CD4-positive, alpha-beta T cell treated with Interleukin-4 for 4 hours (primary cell): ENCODE measurements at regions not wholly inside any gene's neighbourhood (a gene's known extent, or its start where the extent isn't known, plus 50 kb on each side); places are given as distances from the start of the nearest gene placed in this dataset.
"Not testable (repeated sequence)": the region's sequence is repeated elsewhere in the genome, so short reads cannot be mapped to it uniquely, and the experiment has no call there.

Experiments used
- DNase-seq: peaks from one replicate; pipeline ENCODE4 v3.0.0-alpha.2; 2020

DNA sequence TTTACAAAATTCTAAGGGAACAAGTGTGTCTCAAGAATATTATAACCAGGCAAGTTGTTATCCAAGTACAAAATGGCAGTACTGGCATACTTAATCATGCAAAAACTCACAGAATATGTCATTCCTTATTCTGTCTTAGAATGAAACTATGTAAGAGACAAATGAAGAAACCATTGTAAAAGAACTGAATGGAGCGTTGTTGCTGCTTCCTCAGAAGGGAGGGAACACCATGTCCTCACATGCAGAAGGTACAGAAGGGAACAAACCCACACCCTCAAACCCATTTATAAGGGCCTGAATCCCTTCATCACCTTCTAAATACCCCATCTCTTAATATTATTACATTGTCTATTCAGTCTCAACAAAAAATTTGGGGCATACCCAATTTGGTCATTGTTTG, 960.0 kb downstream of the LTN1 start:
- DNase-seq, result not testable (repeated sequence)

DNA sequence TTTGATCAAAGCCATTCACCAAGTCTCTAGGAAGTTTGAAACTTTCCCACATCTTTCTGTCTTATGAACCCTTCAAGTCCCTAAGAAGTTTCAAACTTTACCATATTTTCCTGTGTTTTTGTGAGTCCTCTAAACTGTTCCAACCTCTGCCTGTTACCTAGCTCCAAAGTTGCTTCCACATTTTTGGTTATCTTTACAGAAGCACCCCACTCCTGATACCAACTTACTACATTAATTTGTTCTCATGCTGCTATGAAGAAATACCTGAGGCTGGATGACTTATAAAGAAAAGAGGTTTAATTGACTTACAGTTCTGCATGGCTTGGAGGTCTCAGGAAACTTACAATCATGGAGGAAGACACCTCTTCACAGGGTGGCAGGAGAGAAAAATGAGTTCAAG, 961.6 kb downstream of the LTN1 start:
- not testable (repeated sequence) for DNase-seq

- DNase-seq, result no peak
Observed at GRCh38 chr21:28025111-28025510, 967.6 kb downstream of the LTN1 start.

GRCh38 chr21:28018741-28019669, 973.7 kb downstream of the LTN1 start:
- no peak for DNase-seq

DNA sequence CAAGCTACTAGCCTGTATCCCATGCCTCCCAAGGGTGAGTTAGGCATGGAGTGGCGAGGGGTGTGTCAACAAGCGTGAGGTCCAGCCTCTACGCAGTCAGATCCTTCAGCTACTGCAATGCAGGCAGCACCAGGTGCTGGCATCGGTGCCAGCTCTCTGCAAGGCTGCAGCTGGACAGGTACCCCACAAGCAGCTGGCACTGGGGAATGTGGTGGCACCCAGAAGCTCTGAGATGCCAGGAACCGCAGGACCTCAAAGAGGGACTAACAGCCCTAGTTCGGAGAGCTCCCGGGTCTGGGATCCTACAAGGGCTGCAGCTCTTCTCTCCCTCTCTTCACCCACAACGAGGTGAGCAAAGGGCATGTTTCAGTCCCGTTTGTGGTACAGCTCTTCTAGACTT, 974.5 kb downstream of the LTN1 start:
- no peak for DNase-seq

DNA sequence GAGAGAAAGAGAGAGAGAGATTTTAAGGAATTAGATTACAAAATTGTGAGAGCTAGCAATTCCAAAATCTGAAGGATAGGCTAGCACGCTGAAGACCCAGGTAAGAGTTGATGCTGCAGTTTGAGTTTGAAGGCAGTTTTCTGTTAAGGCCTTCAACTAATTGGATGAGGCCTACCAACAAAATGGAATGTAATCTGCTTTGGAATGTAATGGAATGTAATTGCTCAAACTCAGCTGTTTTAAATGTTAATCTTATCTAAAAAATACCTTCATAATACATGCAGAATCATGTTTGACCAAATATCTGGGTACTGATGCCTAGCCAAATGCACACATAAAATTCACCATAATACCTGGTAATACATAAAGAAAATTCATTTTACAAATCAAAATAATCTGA, 976.1 kb downstream of the LTN1 start:
- DNase-seq, result no peak

DNA sequence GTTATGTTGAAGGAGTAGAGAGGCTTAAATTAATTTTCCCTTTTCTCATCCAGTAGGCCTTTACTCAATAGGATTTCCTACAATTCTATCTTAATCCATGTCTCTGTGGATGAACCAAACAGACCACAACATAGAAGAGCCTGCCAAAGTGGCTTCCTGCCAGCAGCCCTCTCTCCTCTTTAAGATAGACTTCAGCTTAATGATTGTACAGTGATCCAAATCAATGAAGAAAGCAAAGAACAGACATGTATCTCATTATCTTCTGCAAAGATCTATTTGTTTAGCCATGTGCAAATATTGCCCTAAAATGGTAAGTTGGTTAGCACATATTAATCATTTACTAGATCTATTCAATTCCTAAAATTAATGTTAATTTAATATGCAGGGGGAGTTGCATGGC, 979.6 kb downstream of the LTN1 start:
- not testable (repeated sequence) for DNase-seq

DNA sequence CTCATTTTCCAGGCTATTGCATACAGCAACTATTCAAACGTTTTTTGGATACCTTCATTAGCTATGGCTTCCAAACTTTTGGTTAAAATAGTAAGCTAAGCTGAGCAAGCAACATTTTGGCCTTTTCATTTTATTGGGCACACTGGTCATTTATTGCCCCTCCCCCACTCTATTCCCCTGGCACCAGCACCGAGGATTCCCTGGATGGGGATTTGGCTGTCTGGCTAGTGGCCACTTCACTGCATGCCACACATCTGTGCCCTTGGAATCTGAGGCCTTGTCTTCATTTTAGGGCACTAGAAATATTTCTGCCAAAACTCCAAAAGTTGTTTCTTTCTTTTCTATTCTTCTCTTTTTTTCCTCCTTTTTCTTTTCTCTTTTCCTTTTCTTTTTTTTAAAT, 980.7 kb downstream of the LTN1 start:
- DNase-seq, result not testable (repeated sequence)

DNA sequence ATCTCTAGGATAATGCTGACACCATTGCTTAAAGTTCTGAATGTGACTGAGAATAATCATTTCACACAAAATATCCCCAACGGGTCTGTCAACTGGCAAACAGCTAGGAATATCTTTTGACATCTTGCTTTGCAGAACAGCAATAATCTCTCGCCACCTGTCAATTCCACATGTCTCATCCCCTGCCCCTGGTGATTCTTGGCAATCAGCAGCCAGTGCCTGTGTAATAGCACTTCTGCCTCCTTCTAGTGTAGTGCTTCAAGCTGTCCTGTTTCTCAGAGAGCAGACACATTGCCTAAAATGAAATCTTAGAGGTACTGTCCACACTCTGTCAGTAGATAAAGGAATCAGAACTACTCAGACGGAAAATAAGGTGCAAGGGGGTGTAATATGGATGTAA, 984.4 kb downstream of the LTN1 start:
- DNase-seq, result not testable (repeated sequence)

GRCh38 chr21:28003627-28004026, 989.0 kb downstream of the LTN1 start:
- DNase-seq, result not testable (repeated sequence)

DNA sequence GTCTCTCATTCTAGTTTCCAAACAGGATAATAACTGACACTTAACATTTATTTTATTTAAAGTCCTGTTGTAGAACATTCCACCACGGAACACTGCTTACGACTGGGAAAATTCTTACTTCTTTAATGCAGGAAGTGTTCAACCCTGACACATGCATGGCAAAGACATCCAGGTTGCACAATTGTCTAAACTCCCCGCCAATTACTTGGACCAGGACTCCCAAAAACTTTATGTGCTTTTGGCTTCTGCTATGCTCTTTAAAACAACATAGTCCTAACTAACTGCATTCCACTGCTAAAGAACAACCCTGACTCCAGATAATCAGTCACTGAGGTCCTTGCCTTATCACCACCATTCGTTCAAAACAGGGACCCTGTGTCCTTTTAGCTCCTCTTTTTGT, 995.8 kb downstream of the LTN1 start:
- not testable (repeated sequence) for DNase-seq

DNA sequence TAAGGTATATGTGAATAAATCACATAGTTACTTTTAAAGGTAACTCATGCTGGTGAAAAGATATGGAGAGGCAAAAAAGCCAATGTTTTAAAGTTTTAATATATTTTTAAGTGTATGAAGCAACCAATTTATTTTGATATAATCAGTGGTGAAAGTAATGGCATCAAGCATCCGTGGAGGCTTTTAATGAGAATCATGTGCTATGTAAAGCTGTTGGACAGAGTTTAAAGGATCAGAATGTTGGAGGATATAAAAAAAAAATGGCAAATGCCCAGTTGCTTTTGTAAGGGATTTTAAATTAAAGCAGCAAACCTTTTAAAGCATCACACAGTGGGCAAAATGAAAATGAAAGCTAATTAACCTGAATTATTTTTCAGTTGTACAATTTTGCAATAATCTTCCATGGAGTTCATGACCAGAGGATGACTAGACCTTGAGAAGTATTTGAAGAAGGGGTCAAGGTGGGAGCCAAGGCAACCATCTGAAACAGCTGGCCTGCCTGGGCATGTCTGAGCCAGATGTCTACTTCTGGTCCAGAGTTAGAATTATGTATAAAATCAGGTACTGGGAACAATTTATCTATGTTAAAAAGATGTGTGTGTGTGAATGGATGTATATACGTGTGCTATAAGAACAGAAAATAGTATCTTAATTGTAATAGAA, 1007.9 kb downstream of the LTN1 start:
- DNase-seq, result not testable (repeated sequence)

GRCh38 chr21:27979446-27979845, 1012.6 kb upstream of the ADAMTS5 start:
- not testable (repeated sequence) for DNase-seq

- DNase-seq, result no peak
Observed at GRCh38 chr21:27975514-27975913, 1008.6 kb upstream of the ADAMTS5 start.

- DNase-seq, result not testable (repeated sequence)
Observed at GRCh38 chr21:27974152-27974551, 1007.3 kb upstream of the ADAMTS5 start.

- DNase-seq, result not testable (repeated sequence)
Observed at GRCh38 chr21:27968240-27968639, 1001.4 kb upstream of the ADAMTS5 start.

GRCh38 chr21:27954543-27955165, 987.8 kb upstream of the ADAMTS5 start:
- no peak for DNase-seq

DNA sequence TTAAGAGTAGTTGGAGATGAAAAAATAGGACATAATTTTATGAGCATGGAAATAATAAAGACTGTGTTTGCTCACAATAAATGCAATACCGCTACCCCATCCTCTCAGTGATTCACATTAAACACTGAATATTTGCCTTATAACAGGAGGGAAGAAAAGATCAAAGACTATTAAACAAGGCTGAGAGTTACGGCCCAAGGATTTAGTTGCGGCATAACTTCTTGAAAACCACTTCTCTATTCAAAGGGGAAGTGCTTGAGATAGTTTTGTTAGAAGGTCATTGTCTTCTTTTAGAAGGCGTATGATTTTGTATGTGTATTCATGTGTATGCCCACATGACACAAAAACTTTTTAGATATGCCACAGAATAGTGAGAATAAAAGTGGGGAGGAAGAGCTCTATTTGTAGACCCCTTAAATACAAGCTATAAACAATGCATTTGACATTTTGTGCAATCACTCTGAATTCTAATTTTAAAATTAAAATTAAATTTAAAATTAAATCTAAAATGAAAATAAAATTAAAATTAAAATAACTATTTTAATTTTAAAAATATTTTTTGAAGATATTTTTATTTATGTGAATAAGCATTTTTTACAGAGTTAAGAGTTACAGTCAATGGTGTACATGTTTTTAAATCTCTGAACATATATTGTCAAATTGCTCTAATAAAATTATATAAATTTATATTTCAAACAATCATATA, 986.6 kb upstream of the ADAMTS5 start:
- DNase-seq, result no peak

- DNase-seq, result not testable (repeated sequence)
Observed at GRCh38 chr21:27949093-27949492, 982.2 kb upstream of the ADAMTS5 start.

DNA sequence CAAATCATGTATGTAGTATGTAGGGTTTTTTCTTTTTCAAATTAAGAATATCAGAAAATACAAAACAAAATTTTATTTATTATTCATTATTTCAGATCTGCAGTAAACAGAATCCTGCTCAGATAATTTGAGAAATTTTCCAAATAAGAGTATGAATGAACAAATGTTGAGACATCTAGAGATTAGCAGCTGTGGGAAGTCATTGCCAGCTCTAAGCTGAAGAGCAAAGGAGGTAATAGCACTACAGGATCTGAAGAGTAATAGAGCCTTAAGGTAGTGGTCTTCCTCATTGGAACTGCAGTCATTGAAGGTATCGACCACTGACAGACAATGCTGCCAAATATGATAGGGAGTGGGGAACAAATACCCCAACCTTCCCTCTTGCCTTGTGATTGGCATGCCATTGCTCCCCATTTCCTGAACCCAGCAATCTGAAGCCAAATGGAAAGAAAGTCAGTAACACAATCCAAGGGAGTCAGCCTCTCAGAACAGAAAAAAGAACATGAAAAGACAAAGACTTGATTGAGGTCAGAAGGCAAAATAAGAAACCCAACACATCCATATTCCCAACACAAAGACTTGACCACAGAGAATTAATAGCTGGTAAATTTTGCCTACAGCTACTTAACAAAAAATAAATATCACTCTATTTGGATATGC, 963.4 kb upstream of the ADAMTS5 start:
- not testable (repeated sequence) for DNase-seq

- DNase-seq, result not testable (repeated sequence)
Observed at GRCh38 chr21:27929179-27929578, 962.3 kb upstream of the ADAMTS5 start.

GRCh38 chr21:27928534-27929115, 961.7 kb upstream of the ADAMTS5 start:
- not testable (repeated sequence) for DNase-seq
